CD4-positive, alpha-beta T cell treated with Interleukin-4 for 1 hour (primary cell): ENCODE measurements at regions not wholly inside any gene's neighbourhood (a gene's known extent, or its start where the extent isn't known, plus 50 kb on each side); places are given as distances from the start of the nearest gene placed in this dataset.

Experiments
- DNase-seq, 2 donors: peaks; one replicate each; pipeline ENCODE4 v3.0.0-alpha.2; 2020 to 2022

DNA sequence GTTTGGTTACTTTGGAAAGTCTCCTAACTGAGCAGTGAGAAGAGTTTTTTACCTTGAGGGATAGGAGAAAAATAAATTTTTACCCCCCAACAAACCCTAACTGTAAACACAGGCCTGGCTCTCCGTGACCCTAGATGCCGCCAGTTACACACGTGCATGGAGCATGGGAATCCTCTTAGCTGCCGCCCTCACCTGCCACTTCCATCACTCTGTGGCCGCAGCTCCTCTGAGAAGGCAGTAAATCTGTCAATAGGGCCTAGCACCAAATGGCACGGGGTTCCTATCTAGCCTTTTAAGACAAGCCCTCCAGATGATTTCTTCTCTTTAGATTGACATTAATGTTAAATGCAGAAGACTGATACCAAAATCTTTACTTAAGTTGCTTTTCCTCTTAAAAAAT lies 330.3 kb upstream of the FAM241A start:
- DNase-seq, result no peak

DNA sequence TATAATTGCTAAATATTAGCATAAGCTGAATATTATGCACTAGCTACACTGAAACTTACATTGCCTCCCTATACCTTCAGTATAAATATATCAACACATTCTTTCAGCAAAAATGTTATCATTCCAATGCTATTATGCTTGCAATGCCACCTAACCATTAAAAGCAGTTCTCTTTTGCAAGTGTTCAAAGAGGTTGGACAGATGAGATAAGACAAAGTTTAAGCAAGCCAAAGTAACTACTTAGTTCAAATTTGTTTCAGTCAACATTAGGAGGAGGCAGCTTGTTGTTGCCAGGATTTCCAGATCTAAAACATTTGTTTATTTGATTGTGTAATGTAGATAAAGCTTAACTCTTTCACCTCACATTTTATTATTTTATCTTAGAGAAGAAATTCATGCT lies 323.9 kb upstream of the FAM241A start:
- no peak for DNase-seq

DNA sequence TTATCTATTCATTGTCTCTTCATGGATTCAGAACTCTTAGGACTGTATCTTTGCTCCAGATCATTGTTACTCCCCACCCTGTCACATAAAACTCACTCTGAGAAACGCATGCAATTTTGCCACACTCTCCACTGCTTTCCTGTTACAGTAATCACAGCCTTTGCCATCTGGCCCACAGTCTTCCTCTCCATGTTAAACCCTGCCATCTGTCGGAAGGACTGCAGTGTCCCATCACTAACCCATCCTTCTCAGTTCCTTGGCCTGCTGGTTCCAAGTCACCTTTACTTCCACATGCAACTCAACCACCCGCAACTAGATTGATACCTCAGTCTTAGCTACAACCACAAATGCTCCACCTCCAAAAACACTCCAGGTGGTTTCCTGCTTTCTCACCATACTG lies 308.7 kb upstream of the FAM241A start:
- DNase-seq, result no peak

GRCh38 chr4:111837761-111838160 lies 307.5 kb upstream of the FAM241A start:
- no peak for DNase-seq

GRCh38 chr4:111838406-111838930 lies 306.8 kb upstream of the FAM241A start:
- DNase-seq, result no peak

GRCh38 chr4:111839141-111839540 lies 306.1 kb upstream of the FAM241A start:
- DNase-seq, result no peak

GRCh38 chr4:111842336-111842735 lies 302.9 kb upstream of the FAM241A start:
- no peak for DNase-seq

GRCh38 chr4:111847296-111848008 lies 297.8 kb upstream of the FAM241A start:
- DNase-seq, result no peak

DNA sequence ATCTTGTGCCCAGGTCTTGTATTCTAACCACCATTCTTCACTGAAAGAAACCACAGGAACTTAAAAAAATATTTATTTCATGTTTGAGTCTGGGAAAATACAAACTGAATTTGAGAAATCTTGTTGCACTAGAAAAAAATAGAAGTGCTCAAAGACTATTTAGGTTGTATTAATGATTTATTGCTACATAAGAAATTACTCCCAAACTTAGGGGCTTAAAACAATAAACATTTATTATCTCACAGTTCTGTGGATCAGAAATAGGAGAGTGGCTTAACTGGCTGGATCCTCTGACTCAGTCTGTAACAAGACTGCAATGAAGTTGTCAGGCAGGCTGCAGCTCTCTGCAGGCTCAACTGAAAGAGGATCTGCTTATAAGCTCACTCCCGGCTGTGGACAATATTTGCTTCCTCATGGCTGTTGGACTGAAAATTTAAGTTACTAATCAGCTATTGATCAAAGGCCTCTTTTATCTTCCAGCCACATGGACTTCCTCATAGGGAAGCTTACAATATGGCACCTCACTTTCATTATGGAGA lies 295.4 kb upstream of the FAM241A start:
- DNase-seq, result no peak

GRCh38 chr4:111854494-111855087 lies 290.7 kb upstream of the FAM241A start:
- DNase-seq, result no peak

GRCh38 chr4:111855308-111855707 lies 289.9 kb upstream of the FAM241A start:
- no peak for DNase-seq

- no peak for DNase-seq
Measured at GRCh38 chr4:111864066-111864465, 281.2 kb upstream of the FAM241A start.

GRCh38 chr4:111869339-111869738 lies 275.9 kb upstream of the FAM241A start:
- DNase-seq, result no peak

GRCh38 chr4:111871802-111872201 lies 273.5 kb upstream of the FAM241A start:
- DNase-seq, result no peak

DNA sequence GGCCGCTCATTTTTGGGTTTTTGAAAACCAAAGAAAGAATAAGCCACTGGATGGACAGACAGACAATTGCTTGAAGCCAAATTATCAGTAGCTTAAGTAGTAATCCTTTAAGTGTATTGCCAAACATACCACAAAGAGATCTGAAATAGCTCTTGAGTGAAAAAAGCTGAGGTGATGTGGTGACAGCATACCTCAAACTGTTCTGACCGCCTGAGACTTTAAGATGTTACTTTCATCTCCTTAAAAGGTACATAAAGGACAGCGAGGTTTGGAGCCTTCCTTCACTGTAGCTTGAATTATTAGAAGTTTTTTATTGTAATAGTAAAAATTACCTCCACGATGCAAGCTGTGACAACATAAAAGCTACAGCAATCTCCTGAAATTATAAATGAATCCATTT lies 271.5 kb upstream of the FAM241A start:
- no peak for DNase-seq

DNA sequence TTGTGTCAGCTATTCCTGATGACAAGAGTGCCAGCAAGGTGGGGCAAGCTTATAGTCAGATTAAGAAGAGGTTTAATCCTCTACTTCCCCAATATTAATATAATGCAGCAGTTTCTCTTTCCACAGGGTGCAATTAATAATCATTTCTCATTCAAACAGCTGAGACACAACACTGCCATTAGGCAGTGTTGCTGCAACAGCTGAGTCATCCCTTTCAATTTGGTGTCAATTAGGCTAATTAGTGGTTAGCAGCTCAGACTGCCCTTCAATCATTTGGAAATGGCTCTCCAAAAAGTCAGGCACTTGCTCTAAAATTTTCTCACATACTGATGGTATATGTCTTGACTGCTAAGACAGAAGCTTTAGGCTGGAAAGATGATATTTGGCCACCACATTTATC lies 265.7 kb upstream of the FAM241A start:
- no peak for DNase-seq

DNA sequence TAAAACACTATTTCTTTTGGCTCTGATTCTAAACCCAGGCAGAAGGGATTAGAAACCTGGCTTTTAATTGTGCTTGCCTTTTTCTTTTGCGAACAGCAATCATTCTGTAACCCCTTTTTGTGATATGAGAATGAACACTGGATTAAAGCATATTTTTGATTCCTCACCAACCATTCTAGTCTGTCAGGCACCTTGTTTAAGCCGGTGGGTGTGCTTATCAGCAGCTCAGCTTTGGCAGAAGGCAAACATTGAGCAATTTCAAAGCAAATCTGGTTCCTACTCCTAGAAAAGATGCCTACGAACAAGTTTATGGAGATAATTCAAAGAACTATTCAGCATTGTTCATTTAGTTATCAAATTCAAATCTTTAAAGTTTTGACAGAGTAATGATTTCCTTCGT lies 265.1 kb upstream of the FAM241A start:
- no peak for DNase-seq

DNA sequence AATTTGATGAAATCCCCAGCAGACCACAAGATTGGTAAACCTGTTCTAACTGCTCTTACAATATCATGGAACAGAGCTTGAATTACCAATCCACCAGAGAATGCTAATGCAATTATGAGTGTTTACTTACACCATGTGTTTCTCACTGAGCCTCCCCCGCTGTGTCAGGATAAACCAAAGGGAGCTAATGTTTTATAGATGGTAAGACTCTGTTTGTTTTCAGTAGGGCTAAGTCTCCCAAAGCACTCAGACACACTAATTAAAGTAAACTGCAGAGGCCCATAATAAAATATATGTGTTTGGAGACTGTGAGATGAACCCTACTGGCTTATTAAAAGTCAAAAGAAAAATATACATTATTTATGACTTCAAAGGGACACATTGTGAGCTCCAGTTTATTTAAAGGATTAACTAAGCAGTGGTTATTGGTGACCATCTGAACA lies 261.7 kb upstream of the FAM241A start:
- no peak for DNase-seq

- no peak for DNase-seq
Measured at GRCh38 chr4:111890412-111890811, 254.8 kb upstream of the FAM241A start.

- DNase-seq, result no peak
Measured at GRCh38 chr4:111905511-111905910, 239.7 kb upstream of the FAM241A start.

- no peak for DNase-seq
Measured at GRCh38 chr4:111919639-111920038, 225.6 kb upstream of the FAM241A start.

DNA sequence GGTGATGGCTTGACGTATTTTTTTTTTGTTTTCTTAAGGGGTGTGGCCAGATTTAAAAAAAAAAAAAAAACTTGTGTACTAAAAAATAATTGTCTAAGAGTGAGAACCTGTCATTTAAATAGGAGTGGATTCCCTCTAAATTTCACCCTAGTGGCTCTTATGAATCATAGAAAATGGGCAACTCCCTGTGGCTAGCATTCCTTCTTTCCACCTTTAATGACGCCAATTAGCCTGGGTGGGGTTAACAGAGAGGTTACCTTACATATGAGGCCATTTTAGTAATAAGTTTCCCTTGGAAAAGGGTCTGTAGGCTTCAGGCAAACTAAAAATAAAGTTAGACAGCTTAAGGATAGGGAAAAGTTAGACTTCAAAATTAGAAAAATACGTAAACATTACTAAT lies 223.5 kb upstream of the FAM241A start:
- no peak for DNase-seq

GRCh38 chr4:111923786-111924185 lies 221.5 kb upstream of the FAM241A start:
- no peak for DNase-seq

GRCh38 chr4:111924696-111925095 lies 220.6 kb upstream of the FAM241A start:
- DNase-seq, result no peak
